AG09309 (cell line): ENCODE measurements at regions not wholly inside any gene's neighbourhood (a gene's known extent, or its start where the extent isn't known, plus 50 kb on each side); places are given as distances from the start of the nearest gene placed in this dataset.

ENCODE experiments used
- DNase-seq: peaks from one replicate; pipeline ENCODE4 v3.0.0-alpha.2; 2010; ENCODE audit warnings: low read depth
- H3K4me3 ChIP-seq: 2 replicates; pipeline ENCODE4 v1.5.1; 2011; ENCODE audit warnings: mild to moderate bottlenecking, low read depth, low read length, moderate library complexity; ENCODE audit not compliant: control insufficient read depth
- CTCF ChIP-seq: IDR thresholded peaks from 2 replicates; pipeline ENCODE4 v1.5.1; 2011; ENCODE audit warnings: mild to moderate bottlenecking, low read depth, low read length, inconsistent platforms; ENCODE audit not compliant: insufficient read depth, control insufficient read depth; ENCODE audit errors: missing control alignments

- H3K4me3 ChIP-seq, result no peak overlapping the region
- no peak for DNase-seq
- no peak for TF ChIP-seq CTCF
Observed at GRCh38 chr17:27069842-27070508, 223.9 kb upstream of the WSB1 start.

GRCh38 chr17:27070836-27071235, 223.1 kb upstream of the WSB1 start:
- no peak for DNase-seq
- no peak for TF ChIP-seq CTCF
- H3K4me3 ChIP-seq, result no peak overlapping the region

- no peak overlapping the region for H3K4me3 ChIP-seq
- TF ChIP-seq CTCF, result no peak
- no peak for DNase-seq
Observed at GRCh38 chr17:27072885-27073284, 221.0 kb upstream of the WSB1 start.

GRCh38 chr17:27076814-27077213, 217.1 kb upstream of the WSB1 start:
- H3K4me3 ChIP-seq, result no peak overlapping the region
- no peak for DNase-seq
- no peak for TF ChIP-seq CTCF

- DNase-seq, result no peak
- TF ChIP-seq CTCF, result no peak
- no peak overlapping the region for H3K4me3 ChIP-seq
Observed at GRCh38 chr17:27078296-27078695, 215.6 kb upstream of the WSB1 start.

GRCh38 chr17:27079660-27080059, 214.3 kb upstream of the WSB1 start:
- DNase-seq, result no peak
- no peak overlapping the region for H3K4me3 ChIP-seq
- TF ChIP-seq CTCF, result no peak
